Suprapubic skin (tissue), 4 donors: ENCODE measurements at regions not wholly inside any gene's neighbourhood (a gene's known extent, or its start where the extent isn't known, plus 50 kb on each side); places are given as distances from the start of the nearest gene placed in this dataset.

Experiments used
- DNase-seq, 2 donors: peaks; one replicate each; pipeline ENCODE4 v3.0.0-alpha.2; 2019; ENCODE audit warnings: low spot score in 2 of 2
- H3K27ac ChIP-seq: fragments of 200-600 bp; sonication (generic); one replicate; pipeline ENCODE4 v1.5.1; 2019
- H3K27me3 ChIP-seq: fragments of 200-600 bp; sonication (generic); one replicate; pipeline ENCODE4 v1.5.1; 2019
- H3K36me3 ChIP-seq: fragments of 200-600 bp; sonication (generic); one replicate; pipeline ENCODE4 v1.5.1; 2019
- H3K4me1 ChIP-seq: fragments of 200-600 bp; sonication (generic); one replicate; pipeline ENCODE4 v1.5.1; 2019
- H3K4me3 ChIP-seq: fragments of 200-600 bp; sonication (generic); one replicate; pipeline ENCODE4 v1.5.1; 2019; ENCODE audit warnings: mild to moderate bottlenecking
- H3K9me3 ChIP-seq: fragments of 200-600 bp; sonication (generic); one replicate; pipeline ENCODE4 v1.5.1; 2019
- EP300 ChIP-seq: sonication (generic); formaldehyde crosslinking; IDR thresholded peaks from one replicate; pipeline ENCODE4 v1.6.1; 2017; ENCODE audit warnings: antibody characterized with exemption
- POLR2A ChIP-seq, 2 donors: fragments of 450-650 bp; IDR thresholded peaks; one replicate each; pipeline ENCODE4 v1.6.1; 2017; ENCODE audit warnings: antibody characterized with exemption in 2 of 2, mild to moderate bottlenecking in 2 of 2, moderate library complexity in 2 of 2
- POLR2AphosphoS5 ChIP-seq, 3 donors: sonication (generic); formaldehyde crosslinking; IDR thresholded peaks; one replicate each; pipeline ENCODE4 v1.6.1; 2017; ENCODE audit warnings: antibody characterized with exemption in 3 of 3
- WGBS: methylation state at CpG from one replicate; pipeline ENCODE4 v1.1.5; 2018; 5-methylcytosine and 5-hydroxymethylcytosine counted together
- TF ChIP-seq, protein P1 (sequence below), 2 donors: fragments of 200-600 bp in 1 of 2; fragments of 450-650 bp in 1 of 2; sonication (generic) in 1 of 2; IDR thresholded peaks; one replicate each; pipeline ENCODE4 v1.5.1; 2016 to 2019; ENCODE audit warnings: antibody characterized with exemption in 2 of 2, mild to moderate bottlenecking in 1 of 2, moderate library complexity in 1 of 2

DNA sequence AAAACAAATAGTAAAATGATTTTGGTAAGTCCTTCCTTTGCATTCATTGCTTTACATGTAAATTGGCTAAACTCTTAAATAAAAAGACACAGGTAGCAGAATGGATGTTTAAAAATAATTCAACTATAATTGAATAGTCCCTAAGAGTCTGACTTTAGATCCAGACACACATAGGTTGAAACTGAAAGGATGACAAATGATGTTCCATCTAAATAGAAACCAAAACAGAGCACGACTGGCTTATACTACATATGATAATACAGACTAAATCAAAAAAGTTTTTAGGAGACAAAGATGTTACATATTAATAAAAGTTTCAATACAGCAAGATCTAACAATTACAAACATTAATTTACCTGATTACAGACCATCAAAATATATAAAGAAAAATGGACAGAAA, 2055.1 kb upstream of the WWC1 start:
- Histone ChIP-seq H3K27ac (no peak overlapping the region), H3K27me3 (no peaks in the 10 kb centered on the region), H3K4me3 (no peak overlapping the region), H3K9me3 (peaks cover 6% of the 10 kb centered on the region), H3K4me1 (no peaks in the 10 kb centered on the region), H3K36me3 (no peaks in the 10 kb centered on the region)
- 85% methylated on average over 1 of the region's 1 CpG for WGBS
- no peak for TF ChIP-seq POLR2AphosphoS5 (IDR thresholded peaks at IDR 0.05)
- no peak for TF ChIP-seq POLR2A (IDR thresholded peaks at IDR 0.05)
- no peak for TF ChIP-seq EP300
- TF ChIP-seq, protein P1, sequence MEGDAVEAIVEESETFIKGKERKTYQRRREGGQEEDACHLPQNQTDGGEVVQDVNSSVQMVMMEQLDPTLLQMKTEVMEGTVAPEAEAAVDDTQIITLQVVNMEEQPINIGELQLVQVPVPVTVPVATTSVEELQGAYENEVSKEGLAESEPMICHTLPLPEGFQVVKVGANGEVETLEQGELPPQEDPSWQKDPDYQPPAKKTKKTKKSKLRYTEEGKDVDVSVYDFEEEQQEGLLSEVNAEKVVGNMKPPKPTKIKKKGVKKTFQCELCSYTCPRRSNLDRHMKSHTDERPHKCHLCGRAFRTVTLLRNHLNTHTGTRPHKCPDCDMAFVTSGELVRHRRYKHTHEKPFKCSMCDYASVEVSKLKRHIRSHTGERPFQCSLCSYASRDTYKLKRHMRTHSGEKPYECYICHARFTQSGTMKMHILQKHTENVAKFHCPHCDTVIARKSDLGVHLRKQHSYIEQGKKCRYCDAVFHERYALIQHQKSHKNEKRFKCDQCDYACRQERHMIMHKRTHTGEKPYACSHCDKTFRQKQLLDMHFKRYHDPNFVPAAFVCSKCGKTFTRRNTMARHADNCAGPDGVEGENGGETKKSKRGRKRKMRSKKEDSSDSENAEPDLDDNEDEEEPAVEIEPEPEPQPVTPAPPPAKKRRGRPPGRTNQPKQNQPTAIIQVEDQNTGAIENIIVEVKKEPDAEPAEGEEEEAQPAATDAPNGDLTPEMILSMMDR (IDR thresholded peaks at IDR 0.05): no peak
- no peak for DNase-seq

DNA sequence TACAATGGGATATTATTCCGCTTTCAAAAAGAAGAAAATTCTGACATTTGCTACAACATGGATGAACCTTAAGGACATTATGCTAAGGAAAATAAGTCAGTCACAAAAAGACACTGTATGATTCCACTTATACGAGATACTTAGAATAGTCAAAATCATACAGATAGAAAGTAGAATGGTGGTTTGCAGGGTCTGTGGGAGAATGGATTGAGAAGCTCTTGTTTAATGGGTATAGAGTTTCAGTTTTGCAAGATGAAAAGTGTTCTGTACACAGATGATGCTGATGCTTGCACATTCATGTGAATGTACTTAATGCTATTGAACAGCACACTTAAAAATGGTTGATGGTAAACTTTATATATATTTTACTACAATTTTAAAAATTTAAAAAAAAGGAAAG, 2050.7 kb upstream of the WWC1 start:
- TF ChIP-seq, protein P1 (IDR thresholded peaks at IDR 0.05): no peak
- TF ChIP-seq POLR2AphosphoS5 (IDR thresholded peaks at IDR 0.05): no peak
- TF ChIP-seq EP300: no peak
- TF ChIP-seq POLR2A (IDR thresholded peaks at IDR 0.05): no peak
- DNase-seq: no peak
- no peaks in the 10 kb centered on the region for H3K9me3 ChIP-seq
- H3K27me3 ChIP-seq: no peaks in the 10 kb centered on the region
- H3K27ac ChIP-seq: no peak overlapping the region
- no peaks in the 10 kb centered on the region for H3K36me3 ChIP-seq
- 96% methylated on average over 2 of the region's 2 CpGs for WGBS
- H3K4me1 ChIP-seq: no peaks in the 10 kb centered on the region
- no peak overlapping the region for H3K4me3 ChIP-seq

DNA sequence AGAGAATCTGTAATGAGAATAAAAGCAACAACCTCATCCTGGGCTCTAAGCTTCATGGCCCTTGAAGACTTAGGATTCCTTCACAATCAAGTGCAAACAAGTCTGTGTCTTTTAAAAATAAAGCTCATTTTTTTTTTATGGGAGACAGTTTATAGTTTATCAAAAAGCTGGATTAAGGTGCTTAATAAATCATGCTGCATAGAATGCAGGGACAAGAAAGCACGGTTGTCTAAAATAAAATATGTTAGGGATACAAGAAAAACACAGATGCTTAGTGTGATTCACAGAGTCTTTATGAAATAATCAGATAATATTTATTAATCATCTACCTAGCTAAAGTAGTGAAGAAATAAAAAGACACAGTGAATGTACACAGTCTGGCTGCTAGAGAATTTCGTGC, 2045.9 kb upstream of the WWC1 start:
- DNase-seq: no peak
- H3K4me1 ChIP-seq: no peaks in the 10 kb centered on the region
- no peak overlapping the region for H3K4me3 ChIP-seq
- H3K27ac ChIP-seq: no peak overlapping the region
- no peaks in the 10 kb centered on the region for H3K27me3 ChIP-seq
- TF ChIP-seq POLR2AphosphoS5 (IDR thresholded peaks at IDR 0.05) (no peak), POLR2A (IDR thresholded peaks at IDR 0.05) (no peak), EP300 (no peak)
- TF ChIP-seq, protein P1 (IDR thresholded peaks at IDR 0.05): no peak
- WGBS: 54% methylated on average over 2 of the region's 2 CpGs
- no peaks in the 10 kb centered on the region for H3K9me3 ChIP-seq
- H3K36me3 ChIP-seq: no peaks in the 10 kb centered on the region

DNA sequence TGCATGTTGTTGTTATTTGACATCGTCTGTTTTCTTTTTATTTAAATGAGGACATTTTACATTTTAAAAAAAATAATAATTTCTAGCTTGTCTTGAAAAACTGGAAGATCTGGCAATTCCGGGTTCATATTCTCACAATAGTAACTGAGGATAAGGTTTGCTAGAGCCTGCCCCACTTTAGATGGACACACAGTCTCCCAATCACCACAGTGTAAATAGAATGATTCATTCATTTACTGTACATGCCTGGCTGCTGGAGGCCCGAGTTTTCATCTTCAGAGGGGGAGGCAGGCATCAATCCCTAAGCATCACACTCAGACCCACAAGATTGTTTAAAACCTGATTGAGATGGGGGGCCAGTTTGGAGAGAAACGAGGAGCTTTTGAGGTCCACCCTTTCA, 2039.7 kb upstream of the WWC1 start:
- no peaks in the 10 kb centered on the region for H3K36me3 ChIP-seq
- TF ChIP-seq POLR2A (IDR thresholded peaks at IDR 0.05) (no peak), POLR2AphosphoS5 (IDR thresholded peaks at IDR 0.05) (no peak), EP300 (no peak)
- TF ChIP-seq, protein P1 (IDR thresholded peaks at IDR 0.05): no peak
- WGBS: 55% methylated on average over 4 of the region's 4 CpGs
- H3K9me3 ChIP-seq: no peaks in the 10 kb centered on the region
- H3K27ac ChIP-seq: no peak overlapping the region
- no peaks in the 10 kb centered on the region for H3K4me1 ChIP-seq
- no peak for DNase-seq
- H3K4me3 ChIP-seq: no peak overlapping the region
- H3K27me3 ChIP-seq: no peaks in the 10 kb centered on the region

DNA sequence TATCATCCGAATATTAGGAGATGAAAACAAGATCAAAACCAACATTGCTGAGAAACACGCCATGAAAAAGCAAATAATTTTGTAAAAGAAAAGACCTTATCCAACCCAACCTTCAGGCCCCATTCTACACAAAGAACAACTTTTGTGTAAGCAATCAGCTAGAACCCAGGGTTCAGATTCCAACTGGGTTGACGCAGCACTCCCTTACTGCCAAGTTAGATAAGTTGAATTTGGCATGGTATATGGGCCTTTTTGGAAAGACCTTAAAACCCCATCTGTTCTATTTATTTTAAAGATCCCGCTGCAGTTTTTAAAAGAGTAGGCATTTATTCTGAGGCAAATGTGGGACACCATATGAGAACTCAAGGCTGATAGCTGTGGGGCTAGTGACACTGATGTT, 2033.8 kb upstream of the WWC1 start:
- DNase-seq: no peak
- H3K4me3 ChIP-seq: no peak overlapping the region
- no peaks in the 10 kb centered on the region for H3K9me3 ChIP-seq
- no peak overlapping the region for H3K27ac ChIP-seq
- TF ChIP-seq EP300 (no peak), POLR2AphosphoS5 (IDR thresholded peaks at IDR 0.05) (no peak), POLR2A (IDR thresholded peaks at IDR 0.05) (no peak)
- TF ChIP-seq, protein P1 (IDR thresholded peaks at IDR 0.05): no peak
- H3K27me3 ChIP-seq: no peaks in the 10 kb centered on the region
- H3K36me3 ChIP-seq: no peaks in the 10 kb centered on the region
- H3K4me1 ChIP-seq: no peaks in the 10 kb centered on the region
- 89% methylated on average over 4 of the region's 4 CpGs for WGBS
